Umbilical cord (tissue), 1 donor: ENCODE measurements at regions not wholly inside any gene's neighbourhood (a gene's known extent, or its start where the extent isn't known, plus 50 kb on each side); places are given as distances from the start of the nearest gene placed in this dataset.

Source experiments
- DNase-seq: peaks from one replicate; pipeline ENCODE4 v3.0.0-alpha.2; 2015; ENCODE audit warnings: low spot score

- DNase-seq, result no peak
Observed at GRCh38 chr10:43874984-43875383, 226.3 kb upstream of the ZNF32 start.

- DNase-seq, result no peak
Observed at GRCh38 chr10:43873717-43874116, 225.0 kb upstream of the ZNF32 start.

GRCh38 chr10:43872644-43873043, 224.0 kb upstream of the ZNF32 start:
- no peak for DNase-seq

- no peak for DNase-seq
Observed at GRCh38 chr10:43871545-43871944, 222.9 kb upstream of the ZNF32 start.

- no peak for DNase-seq
Observed at GRCh38 chr10:43870968-43871439, 222.3 kb upstream of the ZNF32 start.

GRCh38 chr10:43869669-43870322, 221.1 kb upstream of the ZNF32 start:
- no peak for DNase-seq

GRCh38 chr10:43868952-43869351, 220.3 kb upstream of the ZNF32 start:
- no peak for DNase-seq

GRCh38 chr10:43867667-43868565, 219.2 kb upstream of the ZNF32 start:
- DNase-seq, result peak; percentile 59

- no peak for DNase-seq
Observed at GRCh38 chr10:43867113-43867512, 218.4 kb upstream of the ZNF32 start.

GRCh38 chr10:43866712-43867111, 218.0 kb upstream of the ZNF32 start:
- DNase-seq, result no peak

- DNase-seq, result peak; percentile 72
Observed at GRCh38 chr10:43865265-43866135, 216.8 kb upstream of the ZNF32 start.

GRCh38 chr10:43864656-43865055, 216.0 kb upstream of the ZNF32 start:
- no peak for DNase-seq

GRCh38 chr10:43863859-43864591, 215.3 kb upstream of the ZNF32 start:
- DNase-seq, result no peak

GRCh38 chr10:43863270-43863669, 214.6 kb upstream of the ZNF32 start:
- DNase-seq, result no peak

GRCh38 chr10:43862756-43863155, 214.1 kb upstream of the ZNF32 start:
- DNase-seq, result no peak

GRCh38 chr10:43861966-43862751, 213.5 kb upstream of the ZNF32 start:
- no peak for DNase-seq

- DNase-seq, result no peak
Observed at GRCh38 chr10:43859016-43859525, 210.4 kb upstream of the ZNF32 start.

GRCh38 chr10:43857931-43858315, 209.2 kb upstream of the ZNF32 start:
- no peak for DNase-seq

- DNase-seq, result peak; percentile 70
Observed at GRCh38 chr10:43857206-43857930, 208.7 kb upstream of the ZNF32 start.

GRCh38 chr10:43856299-43856698, 207.6 kb upstream of the ZNF32 start:
- no peak for DNase-seq
